Retinal pigment epithelial cell (primary cell): ENCODE measurements at regions not wholly inside any gene's neighbourhood (a gene's known extent, or its start where the extent isn't known, plus 50 kb on each side); places are given as distances from the start of the nearest gene placed in this dataset.

Source experiments
- DNase-seq: peaks from one replicate; pipeline ENCODE4 v3.0.0-alpha.2; 2010; ENCODE audit warnings: low read depth
- H3K4me3 ChIP-seq: 2 replicates; pipeline ENCODE4 v1.5.1; 2011; ENCODE audit warnings: mild to moderate bottlenecking, low read length, control low read depth, moderate library complexity
- TF ChIP-seq, protein P1 (sequence below): conservative IDR thresholded peaks from 2 replicates; pipeline ENCODE4 v1.5.1; 2011; ENCODE audit warnings: low read depth, low read length, control low read depth, inconsistent platforms

DNA sequence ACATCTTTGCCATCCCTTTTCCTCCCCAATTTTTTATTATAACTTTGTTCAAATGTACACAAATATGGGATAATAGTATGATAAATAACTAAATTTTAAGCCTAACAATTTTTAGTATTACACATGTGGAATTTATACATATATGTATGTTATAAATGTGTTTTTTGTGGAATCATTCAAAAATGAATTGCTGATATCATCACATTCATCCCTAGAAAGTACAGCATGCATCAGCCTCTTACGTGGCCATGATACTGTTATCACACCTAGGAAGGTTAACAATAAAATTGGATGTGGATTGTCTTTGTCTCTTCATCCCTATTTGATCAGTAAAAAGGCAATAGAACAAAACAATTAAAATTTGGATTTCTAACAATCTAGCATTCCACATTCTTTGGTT is 73.7 kb upstream of the DAP start:
- no peak for DNase-seq
- no peak overlapping the region for H3K4me3 ChIP-seq
- TF ChIP-seq, protein P1, sequence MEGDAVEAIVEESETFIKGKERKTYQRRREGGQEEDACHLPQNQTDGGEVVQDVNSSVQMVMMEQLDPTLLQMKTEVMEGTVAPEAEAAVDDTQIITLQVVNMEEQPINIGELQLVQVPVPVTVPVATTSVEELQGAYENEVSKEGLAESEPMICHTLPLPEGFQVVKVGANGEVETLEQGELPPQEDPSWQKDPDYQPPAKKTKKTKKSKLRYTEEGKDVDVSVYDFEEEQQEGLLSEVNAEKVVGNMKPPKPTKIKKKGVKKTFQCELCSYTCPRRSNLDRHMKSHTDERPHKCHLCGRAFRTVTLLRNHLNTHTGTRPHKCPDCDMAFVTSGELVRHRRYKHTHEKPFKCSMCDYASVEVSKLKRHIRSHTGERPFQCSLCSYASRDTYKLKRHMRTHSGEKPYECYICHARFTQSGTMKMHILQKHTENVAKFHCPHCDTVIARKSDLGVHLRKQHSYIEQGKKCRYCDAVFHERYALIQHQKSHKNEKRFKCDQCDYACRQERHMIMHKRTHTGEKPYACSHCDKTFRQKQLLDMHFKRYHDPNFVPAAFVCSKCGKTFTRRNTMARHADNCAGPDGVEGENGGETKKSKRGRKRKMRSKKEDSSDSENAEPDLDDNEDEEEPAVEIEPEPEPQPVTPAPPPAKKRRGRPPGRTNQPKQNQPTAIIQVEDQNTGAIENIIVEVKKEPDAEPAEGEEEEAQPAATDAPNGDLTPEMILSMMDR = no peak

DNA sequence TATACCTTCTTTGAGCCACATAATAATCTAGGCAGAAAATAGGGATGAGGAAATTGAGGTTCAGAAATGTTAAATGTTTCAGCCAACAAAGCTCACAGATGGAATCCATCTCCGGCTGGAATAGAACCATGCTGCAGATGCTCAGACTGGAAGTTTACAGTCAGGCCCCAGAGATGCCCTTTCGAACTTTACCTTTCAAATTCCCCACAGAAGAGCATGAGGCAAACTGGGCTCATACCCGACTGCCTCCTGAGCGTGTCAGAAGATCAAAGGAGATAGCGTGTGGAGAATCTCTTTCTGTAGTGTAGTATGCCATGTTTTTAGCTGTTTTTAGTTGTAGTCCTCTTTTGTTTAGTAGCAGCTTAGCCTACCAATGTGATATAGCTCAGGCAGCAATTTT is 72.0 kb upstream of the DAP start:
- H3K4me3 ChIP-seq = no peak overlapping the region
- TF ChIP-seq, protein P1 = no peak
- DNase-seq = no peak

DNA sequence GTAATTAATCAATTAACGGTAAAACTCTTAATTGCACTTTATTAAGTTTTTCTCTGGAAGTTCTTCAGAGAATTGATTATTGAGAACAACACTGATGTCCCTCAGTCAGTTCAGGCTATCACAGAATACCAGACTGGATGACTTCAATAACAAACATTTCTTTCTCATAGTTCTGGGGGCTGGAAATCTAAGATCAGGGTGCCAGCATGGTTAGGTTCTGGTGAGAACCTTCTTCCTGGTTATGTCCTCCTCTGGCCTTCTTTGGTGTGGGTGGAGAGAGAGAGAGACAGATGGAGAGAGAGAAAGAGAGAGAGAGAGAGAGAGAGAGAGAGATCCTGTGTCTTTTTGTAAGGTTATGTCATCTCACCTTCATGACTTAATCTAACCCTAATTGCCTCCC is 71.4 kb upstream of the DAP start:
- H3K4me3 ChIP-seq = no peak overlapping the region
- no peak for DNase-seq
- TF ChIP-seq, protein P1 = no peak

DNA sequence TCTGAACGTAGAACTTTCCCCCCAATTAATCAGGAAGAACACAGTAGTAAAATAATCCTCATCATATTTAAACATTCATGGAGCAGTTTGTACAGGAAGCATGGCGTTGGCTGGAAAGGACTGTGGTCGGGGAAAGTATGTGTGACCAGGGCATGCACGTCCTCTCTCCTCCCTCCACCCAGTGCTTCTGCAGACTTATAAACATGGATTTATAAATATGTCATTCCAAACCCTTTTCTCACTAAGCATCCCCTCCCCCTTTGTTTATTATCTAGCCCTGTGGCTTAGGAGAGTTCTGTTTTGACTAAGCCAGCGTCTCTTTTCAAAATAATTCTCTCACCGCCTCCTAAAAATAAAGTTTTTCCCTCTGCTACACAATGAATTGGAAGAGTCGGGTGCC is 70.4 kb upstream of the DAP start:
- no peak for DNase-seq

DNA sequence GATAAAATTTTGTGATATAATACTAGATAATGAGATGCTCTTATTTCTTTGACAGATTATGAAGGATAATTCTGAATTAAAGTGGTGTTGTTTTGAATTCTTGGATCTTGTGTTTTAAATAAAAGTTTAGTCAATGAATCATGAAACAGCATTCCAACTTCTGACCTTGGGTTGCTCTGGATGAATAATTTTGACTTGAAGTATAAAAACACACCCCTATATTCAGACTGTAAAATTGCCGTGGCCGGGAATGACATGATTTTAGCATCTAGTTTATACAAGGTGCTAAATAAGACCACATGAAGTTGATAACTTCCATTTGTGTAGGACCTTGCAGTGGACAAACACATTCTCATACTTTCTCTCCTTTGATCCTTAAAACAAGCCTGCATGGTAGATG is 67.2 kb upstream of the DAP start:
- H3K4me3 ChIP-seq = no peak overlapping the region
- DNase-seq = peak; percentile 5
- TF ChIP-seq, protein P1 = no peak

More for the DNA sequence above, 70.4 kb upstream of the DAP start:
- TF ChIP-seq, protein P1 = no peak
- H3K4me3 ChIP-seq = no peak overlapping the region

DNA sequence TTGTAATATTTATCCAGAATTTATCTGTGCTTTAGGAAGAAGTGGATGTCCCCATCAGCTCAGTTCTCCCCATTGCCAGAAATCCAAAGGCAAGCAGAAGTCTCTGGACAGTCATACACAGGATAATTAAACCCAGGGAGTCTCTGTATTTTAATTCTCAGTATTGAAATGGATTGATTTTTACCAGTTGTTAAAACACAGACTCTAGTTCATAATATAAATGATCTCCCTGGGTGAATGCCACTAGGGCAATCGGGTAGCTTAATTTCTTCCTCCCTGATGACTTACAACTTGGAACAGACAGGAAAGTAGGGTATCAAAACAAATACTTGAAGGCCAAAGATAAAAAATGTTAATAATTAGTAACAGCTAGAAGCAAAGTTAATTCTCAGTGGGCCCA is 66.5 kb upstream of the DAP start:
- TF ChIP-seq, protein P1 = no peak
- no peak for DNase-seq
- no peak overlapping the region for H3K4me3 ChIP-seq

DNA sequence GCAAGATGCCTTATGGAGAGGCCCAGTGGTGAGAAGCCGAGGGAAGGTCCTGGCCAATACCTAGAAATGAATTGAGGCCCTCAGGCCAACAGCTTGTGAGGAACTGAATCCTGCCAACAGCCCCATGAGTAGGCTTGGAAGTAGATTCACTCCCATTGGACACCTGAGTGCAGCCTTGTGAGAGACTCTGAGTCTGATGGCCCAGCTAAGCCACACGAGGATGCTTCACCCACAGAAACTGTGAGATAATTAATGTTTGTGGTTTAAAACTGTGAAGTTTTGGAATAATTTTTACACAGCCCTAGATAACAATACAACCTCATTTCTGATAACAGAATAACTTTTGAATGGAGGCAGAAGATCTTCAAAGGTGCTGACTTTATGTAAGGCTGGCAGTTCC is 65.9 kb upstream of the DAP start:
- DNase-seq = no peak
- TF ChIP-seq, protein P1 = no peak
- no peak overlapping the region for H3K4me3 ChIP-seq
